ENCODE measurements at regions not wholly inside any gene's neighbourhood (a gene's known extent, or its start where the extent isn't known, plus 50 kb on each side); places are given as distances from the start of the nearest gene placed in this dataset.
"Not testable (repeated sequence)": the region's sequence is repeated elsewhere in the genome, so short reads cannot be mapped to it uniquely, and the experiment has no call there.

DNA sequence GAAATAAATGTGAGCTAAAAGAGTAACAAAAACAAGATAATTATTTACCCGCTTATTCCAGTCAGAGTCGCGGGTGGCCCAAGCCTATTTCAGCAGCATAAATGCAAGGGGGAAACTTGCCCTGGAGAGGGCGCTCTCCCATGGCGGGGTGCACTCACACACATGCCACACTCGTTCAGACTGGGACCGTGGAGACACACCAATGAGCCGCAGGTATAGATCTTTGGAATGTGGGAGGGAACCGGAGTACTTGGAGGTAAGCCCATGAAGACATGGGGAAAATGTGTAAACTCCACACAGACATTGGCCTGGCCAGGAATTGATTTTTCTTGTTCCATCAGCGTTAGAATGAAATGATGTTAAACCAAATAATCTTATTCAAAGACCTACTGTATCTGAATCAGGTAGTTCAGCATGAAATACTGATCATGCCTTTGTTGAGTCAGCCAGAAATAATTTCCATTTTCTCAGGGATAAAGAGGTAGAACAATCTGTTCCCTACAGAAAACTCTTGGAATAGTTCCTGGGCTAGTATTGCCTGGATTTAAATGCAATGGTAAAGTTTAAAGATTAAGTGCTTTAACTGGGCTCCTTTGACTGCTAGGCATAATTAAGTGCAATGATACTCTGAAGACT is 191.5 kb downstream of the MCHR2 start:
- no peak for DNase-seq

DNA sequence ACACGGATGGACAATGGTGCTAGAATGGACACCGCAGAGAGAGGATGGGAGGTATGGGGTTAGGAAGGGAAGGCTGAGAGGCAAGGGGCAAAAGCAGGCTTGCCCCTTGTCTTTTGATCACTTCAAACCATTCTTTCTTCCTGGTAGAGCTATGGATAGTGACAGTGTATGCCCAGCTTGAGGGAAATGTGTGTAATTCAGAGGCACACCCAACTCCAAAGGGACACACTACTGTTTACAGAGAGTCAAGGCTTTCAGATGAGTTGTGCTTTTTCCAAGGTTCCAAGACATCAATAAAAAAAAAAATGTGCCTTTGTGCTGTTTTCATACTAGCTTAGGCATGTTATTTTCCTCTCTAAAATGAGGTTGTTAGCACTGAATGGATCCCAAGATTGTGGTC is 185.0 kb downstream of the MCHR2 start:
- no peak for DNase-seq

DNA sequence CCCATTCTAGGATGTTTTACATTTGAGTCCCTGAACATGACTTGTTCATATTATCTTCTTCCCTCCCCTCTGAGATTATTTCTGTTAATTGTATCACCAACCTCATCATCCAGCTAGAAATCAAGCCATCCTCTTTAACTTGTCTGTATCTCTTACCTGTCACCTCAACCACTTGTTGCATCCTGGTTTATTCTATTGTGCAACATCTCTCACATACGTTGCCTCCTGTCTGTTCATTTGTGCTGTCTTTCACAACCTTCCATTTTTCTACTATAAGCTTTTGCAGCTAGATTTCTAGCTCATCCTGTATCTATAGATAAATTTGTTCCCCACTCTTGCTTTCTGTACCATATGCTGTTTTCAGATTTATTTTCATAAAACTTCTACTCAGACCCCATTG is 183.7 kb downstream of the MCHR2 start:
- DNase-seq: no peak

DNA sequence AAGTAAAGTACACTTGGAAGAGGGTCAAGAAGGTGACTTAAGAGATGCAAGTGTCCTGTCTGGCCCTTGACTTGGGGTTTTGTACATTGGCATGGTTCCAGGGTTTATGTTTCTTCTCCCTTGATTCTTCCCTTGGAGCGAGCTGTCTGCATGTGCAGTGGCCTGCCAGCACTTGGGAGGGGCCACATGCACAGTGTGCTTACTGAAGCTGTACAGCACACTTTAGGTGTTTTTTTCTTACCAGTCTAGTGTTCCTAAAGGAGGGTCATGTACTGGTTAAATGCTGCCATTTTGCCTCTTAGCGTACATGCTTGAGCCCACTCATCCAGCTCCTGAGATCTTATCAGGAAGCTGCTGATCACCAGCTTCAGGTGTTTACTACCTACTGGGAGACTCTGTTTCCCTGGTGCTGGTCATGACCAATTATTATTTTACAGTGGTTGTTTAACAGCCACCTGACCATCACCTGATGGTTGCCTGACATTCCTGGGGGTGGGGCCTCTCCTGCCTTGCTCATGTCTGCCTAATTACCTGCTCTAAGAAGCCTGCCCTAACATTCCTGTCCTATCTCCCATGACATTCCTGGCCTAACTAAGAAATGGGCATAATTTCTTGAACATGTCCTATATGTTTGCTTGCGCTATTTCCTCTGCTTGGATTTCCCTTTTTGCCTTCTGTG is 182.9 kb downstream of the MCHR2 start:
- DNase-seq: no peak

DNA sequence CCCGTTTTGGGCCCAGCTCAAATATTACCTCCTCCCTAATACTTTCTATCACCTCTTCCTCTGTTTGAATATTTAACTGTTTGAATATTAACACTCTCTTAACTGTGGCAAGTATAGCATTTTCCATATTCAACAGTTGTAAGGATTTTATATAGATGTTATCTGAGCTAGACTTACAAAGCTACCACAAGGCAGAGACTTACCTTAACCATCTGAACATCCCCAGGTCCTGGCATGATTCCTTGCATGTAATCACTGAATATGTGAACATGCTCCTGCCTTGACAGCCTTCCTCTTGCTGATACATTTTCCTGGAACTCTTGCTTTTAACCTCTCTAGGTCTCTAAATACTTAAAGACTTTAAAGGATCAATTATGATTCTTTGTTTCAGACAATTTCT is 182.4 kb downstream of the MCHR2 start:
- DNase-seq: no peak

DNA sequence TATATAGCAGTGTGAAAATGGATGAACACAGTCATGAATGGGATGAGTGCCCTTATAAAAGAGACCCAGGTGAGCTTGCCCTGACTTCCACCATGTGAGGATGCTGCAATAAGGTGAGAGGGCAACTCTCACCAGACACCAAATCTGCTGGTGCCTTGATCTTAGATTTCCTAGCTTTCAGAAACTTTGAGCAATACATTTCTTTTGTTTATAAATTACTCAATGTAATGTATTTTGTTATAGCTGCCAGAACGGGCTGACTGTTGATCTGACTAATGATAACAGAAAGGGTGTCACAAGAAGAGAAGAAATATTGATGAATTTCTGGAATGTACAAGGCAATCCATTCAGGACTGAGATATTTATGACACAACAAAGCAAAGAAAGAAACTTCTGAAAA is 180.5 kb downstream of the MCHR2 start:
- no peak for DNase-seq

DNA sequence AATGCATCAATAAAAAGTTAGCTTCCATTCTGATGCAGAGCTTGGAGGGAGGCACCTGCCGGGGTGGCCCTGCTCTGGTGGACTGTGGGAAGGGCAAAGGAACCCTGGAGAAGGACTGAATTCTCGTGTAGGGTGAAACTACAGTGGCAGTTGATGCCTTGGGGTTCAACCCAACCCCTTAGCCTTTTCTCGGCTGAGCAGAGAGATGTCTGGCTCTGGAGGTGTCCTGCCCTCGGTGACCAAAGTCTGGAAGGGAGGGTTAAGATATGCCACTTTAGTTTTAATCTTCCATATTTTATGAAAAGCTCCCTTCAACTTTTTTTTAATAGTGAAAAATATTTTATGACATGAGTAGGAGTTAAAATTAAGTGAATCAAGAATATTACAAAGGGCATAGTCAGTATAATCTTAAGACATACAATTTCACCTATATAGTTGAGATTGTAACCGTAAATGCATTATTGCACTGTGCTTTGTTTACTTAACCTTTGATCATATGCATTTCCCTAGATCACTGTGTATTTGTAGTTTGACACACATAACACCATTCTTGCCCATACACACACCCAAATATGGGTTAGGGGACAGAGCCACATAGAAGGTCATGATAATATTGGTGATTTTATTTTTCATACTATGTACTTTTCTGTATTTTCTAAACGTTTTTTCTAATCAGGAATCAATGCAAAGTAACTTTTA is 179.6 kb downstream of the MCHR2 start:
- no peak for DNase-seq

DNA sequence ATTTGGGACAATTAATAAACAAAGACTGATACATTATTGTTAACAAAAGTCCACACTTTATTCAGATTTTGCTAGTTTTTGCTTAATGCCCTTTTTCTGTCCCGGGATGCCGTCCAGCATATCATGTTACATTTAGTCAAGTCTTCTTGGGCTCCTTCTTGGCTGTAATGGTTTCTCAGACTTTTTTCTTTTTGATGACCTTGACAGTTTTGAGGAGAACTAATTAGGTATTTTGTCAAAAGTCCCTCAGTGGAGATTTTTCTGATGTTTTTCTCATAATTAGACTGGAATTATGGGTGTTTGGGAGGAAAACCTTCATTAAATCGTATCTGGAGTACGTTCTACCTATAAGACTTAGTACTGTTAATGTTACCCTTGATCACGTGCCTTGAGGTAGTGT is 177.2 kb downstream of the MCHR2 start:
- no peak for DNase-seq

DNA sequence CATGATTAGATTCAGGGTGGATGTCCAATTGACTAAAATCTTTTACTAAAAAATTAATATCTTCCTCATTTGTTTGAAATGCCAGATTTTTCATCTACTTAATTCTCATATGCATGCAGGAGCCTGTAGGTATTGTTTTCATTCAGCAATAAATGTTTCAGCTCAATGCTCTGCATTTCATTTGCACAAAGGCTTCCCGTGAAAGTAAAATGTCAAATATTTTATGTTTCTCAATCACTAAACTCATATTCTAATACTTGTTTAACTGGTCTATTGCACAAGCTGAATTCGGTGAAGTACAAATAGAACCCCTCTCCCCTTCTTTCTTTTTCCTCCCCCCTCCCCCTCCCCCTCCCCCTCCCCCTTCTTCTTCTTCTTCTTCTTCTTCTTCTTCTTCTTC is 175.9 kb downstream of the MCHR2 start:
- no peak for DNase-seq

DNA sequence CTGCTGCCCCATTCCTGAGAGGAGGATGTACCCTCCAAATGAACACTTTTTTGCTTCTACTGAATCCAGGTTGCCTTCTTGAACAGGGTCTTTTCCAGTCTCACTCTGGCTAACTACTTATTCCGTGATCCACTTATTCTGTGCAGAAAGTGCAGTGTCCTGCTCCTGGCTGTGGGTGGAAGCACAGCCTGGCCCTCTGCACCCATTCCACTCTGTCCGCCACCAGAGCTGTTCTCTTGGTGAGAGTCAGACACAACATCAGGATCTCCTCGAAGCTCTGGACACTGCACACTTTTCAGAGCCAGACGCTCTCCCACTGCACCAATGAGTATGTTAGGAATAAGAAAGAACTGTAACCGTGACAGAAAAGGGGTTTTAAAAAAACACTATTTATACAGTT is 174.2 kb downstream of the MCHR2 start:
- no peak for DNase-seq

DNA sequence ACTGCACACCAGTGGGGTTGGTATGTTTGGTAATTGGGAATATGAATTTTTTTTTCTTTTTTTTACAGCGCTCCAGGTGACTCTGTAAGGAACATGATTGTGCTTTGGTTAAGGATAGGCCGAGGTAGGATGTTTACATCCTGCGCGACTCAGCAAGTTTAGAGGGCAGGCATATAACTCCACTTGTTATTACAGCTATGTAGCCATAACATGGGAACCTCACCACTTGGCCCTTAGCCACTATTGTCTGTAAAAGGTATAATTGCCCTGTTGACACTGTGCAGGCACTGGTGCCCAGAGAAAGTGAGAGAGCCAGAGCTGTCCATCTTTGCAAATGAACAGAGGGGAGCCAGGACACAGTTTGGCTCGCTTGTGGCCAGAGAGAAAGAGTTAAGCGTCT is 172.9 kb downstream of the MCHR2 start:
- DNase-seq: no peak

DNA sequence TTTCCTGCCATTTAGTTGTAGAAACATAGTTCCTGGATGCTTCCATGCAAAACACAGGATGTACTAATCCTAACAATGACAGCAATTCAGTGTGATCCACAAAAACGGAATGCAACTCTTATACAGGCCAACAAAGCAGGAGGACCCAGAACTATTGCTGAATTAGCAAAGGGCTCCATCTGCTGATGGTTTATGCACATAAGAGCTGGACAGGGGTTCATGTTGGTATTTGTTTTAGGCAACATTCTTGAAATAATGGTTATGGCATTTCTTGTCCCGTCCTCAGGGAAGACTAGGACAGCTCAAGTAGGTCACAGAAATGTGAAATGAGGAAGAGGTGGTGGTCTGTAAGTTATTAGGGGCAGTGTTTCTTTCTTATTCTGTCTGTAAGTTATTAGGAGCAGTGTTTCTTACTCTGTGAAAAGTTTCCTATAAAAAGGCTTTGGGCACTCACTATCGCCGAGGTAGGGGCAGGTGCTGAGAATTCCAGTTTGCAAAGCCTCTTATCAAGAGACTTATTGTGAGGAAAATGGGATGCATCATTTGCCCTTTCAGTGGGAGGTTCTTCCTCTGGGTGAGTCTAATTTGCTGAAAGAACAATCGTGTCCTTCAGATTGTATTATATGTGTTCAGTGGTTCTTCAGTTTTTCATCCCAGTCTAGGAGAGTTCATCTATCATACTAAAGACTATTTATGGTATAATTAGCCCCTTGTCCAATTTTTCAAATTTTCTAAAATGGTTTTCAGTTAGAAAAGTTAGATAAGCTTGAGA is 171.1 kb downstream of the MCHR2 start:
- no peak for DNase-seq

DNA sequence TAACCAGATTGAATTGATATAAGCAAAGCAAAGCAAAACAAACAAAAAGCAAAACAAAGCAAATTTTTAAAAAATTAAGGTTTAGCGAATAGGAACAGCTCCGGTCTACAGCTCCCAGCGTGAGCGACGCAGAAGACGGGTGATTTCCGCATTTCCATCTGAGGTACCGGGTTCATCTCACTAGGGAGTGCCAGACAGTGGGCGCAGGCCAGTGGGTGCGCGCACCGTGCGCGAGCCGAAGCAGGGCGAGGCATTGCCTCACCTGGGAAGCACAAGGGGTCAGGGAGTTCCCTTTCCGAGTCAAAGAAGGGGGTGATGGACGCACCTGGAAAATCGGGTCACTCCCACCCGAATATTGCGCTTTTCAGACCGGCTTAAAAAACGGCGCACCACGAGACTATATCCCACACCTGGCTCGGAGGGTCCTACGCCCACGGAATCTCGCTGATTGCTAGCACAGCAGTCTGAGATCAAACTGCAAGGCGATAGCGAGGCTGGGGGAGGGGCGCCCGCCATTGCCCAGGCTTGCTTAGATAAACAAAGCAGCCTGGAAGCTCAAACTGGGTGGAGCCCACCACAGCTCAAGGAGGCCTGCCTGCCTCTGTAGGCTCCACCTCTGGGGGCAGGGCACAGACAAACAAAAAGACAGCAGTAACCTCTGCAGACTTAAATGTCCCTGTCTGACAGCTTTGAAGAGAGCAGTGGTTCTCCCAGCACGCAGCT is 170.3 kb downstream of the MCHR2 start:
- not testable (repeated sequence) for DNase-seq

DNA sequence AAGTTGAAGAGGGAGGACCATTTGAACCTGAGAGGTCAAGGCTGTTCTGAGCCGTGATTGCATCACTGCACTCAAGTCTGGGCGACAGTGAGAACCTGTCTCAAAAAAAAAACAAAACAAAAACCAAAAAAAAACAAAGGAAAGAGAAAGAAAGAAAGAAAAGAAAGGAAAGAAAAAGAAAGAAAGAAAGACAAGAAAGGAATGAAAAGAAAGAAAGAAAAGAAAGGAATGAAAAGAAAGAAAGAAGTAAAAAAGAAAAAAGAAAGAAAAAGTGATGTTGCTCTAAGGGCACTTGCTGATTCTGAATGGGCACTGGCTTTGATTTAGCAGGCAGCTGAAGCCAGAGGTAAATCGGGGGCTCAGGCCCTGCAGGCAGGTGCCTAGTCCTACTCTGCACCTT is 161.0 kb downstream of the MCHR2 start:
- DNase-seq: no peak

DNA sequence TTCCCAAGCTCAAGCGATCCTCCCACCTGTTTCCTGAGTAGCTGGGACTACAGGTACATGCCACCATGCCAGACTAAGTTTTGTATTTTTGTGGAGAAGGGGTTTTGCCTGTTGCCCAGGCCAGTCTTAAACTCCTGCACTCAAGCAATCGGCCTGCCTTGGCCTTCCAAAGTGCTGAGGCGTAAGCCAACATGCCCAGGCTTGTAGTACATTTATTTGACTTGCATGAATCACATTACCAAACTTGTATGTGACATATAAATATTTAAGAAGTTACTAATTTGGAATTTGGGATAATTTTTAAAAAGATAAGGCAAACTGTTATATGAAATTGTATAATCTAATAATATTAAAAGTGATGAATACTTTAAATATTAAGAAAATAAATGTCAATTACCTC is 157.6 kb downstream of the MCHR2 start:
- DNase-seq: no peak

DNA sequence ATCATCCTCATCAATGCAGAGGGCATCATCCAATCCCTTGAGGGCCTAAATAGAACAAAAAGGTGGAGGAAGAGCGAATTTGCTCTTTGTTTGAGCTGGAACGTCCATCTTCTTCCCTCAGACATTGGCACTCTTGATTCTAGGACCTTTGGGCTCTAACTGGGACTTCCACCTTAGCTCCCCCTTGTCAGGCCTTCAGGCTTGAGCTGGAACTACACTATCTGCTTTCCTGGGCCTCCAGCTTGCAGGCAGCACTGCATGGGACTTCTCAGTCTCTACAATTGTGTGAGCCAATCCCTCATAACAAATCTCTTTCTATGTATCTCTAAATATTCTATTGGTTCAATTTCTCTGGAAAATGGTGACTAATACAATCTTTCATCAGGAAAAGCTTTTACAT is 155.4 kb downstream of the MCHR2 start:
- DNase-seq: no peak

DNA sequence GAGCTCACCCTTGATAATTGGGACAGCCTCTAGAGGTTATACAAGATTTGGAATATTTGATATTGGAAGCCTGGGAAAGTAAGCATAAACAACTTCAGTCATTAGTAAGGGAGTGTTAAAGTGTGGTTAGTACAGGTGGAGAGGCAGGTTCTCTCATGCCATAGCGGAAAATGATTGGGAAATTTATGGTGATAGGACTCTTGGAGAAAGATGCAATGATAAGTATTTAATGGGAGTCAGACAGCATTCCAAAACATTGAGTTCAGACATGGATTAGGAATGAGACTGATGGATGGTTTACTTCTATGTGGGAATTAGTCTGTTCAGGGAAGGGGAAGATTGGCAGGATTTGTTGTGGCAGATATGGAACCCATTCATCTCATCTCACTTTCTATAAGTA is 152.7 kb downstream of the MCHR2 start:
- no peak for DNase-seq

DNA sequence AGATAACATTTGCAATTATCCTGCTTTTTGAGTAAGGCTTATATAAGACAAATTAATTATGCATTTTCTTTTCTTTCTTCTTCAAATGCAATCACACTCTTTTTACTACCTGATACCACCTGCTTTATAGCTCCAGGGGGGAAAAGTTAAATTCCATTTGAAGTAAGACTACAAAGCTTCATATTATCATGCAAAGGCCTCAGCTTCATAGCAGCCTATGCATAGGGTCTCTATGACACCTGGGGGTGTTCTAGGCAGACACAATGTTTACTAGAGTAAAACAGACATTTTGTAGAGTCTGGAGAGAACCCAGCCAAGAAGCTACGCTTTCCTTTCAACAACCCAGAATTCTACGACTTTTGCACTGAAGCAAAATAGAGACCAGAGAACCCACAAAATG is 148.0 kb downstream of the MCHR2 start:
- DNase-seq: no peak

DNA sequence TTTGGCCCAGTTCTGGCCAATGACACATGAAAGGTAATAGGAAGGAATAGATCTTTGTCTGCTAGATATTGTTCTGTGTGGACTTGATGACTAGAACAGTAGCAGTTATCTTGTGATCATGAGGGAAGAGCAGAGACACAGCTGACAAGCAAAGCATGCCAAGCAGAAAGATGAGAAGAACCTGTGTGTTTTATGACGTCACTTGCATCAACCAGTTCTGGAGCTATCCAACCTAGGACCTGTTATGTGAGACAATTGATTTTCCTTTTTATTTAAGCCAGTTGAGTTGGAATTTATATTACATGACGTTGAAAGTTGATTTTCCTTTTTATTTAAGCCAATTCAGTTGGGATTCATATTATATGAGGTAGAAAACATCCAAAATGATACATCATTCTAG is 143.2 kb downstream of the MCHR2 start:
- DNase-seq: no peak

DNA sequence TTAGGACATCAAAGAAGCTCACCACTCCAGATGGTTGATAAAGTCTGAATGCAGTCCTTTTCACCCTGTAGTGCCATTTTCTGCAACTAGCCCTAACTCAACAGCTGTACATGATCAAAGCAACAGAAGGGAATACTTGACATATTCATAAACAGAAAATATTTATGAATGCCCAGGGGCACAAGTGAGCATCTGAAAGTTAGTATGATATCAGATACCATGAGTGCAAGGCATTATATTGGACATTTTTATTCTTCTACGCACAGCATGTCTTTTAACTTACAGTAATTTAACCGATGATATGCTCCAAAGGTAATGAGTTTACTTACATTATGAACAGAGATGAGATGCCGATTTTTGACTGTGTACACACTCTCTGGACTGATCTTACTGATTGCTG is 142.0 kb downstream of the MCHR2 start:
- no peak for DNase-seq

DNA sequence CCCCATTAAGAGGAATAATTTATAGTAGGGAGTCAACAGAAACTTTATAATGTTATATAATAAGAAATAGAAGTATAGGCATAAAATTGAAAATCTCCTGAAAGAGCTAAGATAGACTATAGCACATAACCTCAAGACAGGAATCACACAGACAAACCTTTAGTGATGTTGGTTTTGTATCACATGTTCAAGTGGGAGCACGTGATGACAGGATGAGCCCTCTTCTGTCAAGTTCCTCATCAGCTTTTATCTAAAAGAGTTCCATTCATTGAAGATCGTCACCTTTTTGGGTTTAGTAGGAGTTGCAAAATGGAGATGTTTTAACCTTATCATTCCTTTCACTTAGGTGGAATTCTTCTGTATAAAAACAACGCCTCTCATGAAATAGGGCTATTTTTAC is 127.0 kb downstream of the MCHR2 start:
- DNase-seq: no peak

DNA sequence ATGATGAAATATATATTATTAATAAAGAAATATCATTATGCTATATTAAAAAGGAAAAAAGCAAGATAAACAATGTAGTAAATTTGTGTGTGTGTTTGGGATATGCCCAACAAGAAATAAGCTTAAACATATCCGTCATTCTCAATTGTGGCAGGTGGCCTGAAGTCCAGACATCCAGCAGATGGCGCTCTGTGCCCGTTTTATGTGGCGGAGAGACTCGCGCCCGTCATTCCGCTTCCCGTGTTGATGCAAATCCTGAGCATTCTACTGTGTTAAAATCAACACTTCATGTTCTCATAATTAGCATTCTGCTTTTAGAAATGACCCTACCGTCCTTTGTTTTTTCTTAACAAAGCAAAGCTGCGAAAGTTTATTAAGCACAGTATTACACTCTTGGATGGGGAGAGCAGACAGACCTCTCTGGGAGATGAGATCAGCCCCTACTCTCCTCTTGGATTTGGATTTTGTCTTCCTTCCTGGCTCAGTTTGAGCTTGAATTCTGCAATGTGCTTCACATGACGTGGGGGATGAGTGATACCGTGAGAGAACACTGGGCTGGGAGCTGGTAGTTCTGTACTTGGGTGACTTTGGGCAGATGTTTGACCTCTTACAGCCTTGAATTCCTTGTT is 125.8 kb downstream of the MCHR2 start:
- peak; percentile 87 for DNase-seq
